Astrocyte (in vitro differentiated cells and primary cell): ENCODE measurements at regions not wholly inside any gene's neighbourhood (a gene's known extent, or its start where the extent isn't known, plus 50 kb on each side); places are given as distances from the start of the nearest gene placed in this dataset.

Experiments
- CTCF ChIP-seq: IDR thresholded peaks from 2 replicates; pipeline ENCODE4 v1.5.1; 2011; ENCODE audit warnings: low read depth, mild to moderate bottlenecking, inconsistent platforms, low read length, moderate library complexity; ENCODE audit not compliant: insufficient read depth
- EZH2 ChIP-seq: IDR thresholded peaks from 2 replicates; pipeline ENCODE4 v1.6.1; 2012; ENCODE audit warnings: mild to moderate bottlenecking, low read length, inconsistent platforms; ENCODE audit not compliant: insufficient read depth

GRCh38 chr10:113444766-113445365, 108.0 kb upstream of the HABP2 start:
- no peak for TF ChIP-seq CTCF
- no peak for TF ChIP-seq EZH2
